Panc1 (cell line): ENCODE measurements at regions not wholly inside any gene's neighbourhood (a gene's known extent, or its start where the extent isn't known, plus 50 kb on each side); places are given as distances from the start of the nearest gene placed in this dataset.

Source experiments
- ATAC-seq: fragments of 200-7000 bp; cut with Tn5 transposase; 2 replicates; pipeline ENCODE4 v1.9.1; 2020; ENCODE audit warnings: mild to moderate bottlenecking, moderate library complexity
- BruUV-seq: library from RNA; stranded (reverse); fragments of 400-500 nt; replicated peaks from 2 replicates; lab custom pipeline; 2021; lab: Mats Ljungman, UMichigan
- CTCF ChIA-PET: fragments of 300-600 bp; sonication (Branson Sonifier 250); formaldehyde crosslinking; loops from one replicate; lab custom pipeline; 2022; ENCODE audit warnings: antibody characterized with exemption; lab: Charles Lee
- POLR2A ChIA-PET: fragments of 300-600 bp; sonication (Branson Sonifier 250); formaldehyde crosslinking; loops from one replicate; lab custom pipeline; 2022; ENCODE audit warnings: antibody characterized with exemption; lab: Charles Lee
- DNase-seq: peaks from one replicate; pipeline ENCODE4 v3.0.0-alpha.2; 2010; ENCODE audit warnings: low read depth, low spot score
- H3K27ac ChIP-seq: 2 replicates; pipeline ENCODE4 v1.5.1; 2011; ENCODE audit warnings: mild to moderate bottlenecking, low read length, inconsistent platforms
- H3K27me3 ChIP-seq: fragments of 200-500 bp; sonication (Bioruptor generic); 2 replicates; pipeline ENCODE4 v1.6.0; 2014; ENCODE audit warnings: low read length, inconsistent platforms; ENCODE audit not compliant: control insufficient read depth, insufficient read depth
- H3K36me3 ChIP-seq: fragments of 200-500 bp; sonication (Bioruptor generic); 2 replicates; pipeline ENCODE4 v1.5.1; 2014; ENCODE audit warnings: inconsistent platforms, mild to moderate bottlenecking, low read length, moderate library complexity; ENCODE audit not compliant: control insufficient read depth, insufficient read depth
- H3K4me1 ChIP-seq: 2 replicates; pipeline ENCODE4 v1.5.1; 2011; ENCODE audit warnings: inconsistent platforms, mild to moderate bottlenecking, low read length, moderate library complexity; ENCODE audit not compliant: control insufficient read depth, insufficient read depth
- H3K4me3 ChIP-seq, 2 experiments: 2 replicates each; pipeline ENCODE4 v1.5.1; 2011 to 2012; ENCODE audit warnings: low read depth in 2 of 2, low read length in 2 of 2, mild to moderate bottlenecking in 2 of 2, inconsistent platforms in 1 of 2, moderate library complexity in 1 of 2
- H3K9me3 ChIP-seq: fragments of 200-500 bp; sonication (Bioruptor generic); 2 replicates; pipeline ENCODE4 v1.5.1; 2014; ENCODE audit warnings: low read depth, mild to moderate bottlenecking, inconsistent platforms, low read length, moderate library complexity; ENCODE audit not compliant: control insufficient read depth, insufficient read depth
- CTCF ChIP-seq: fragments of 450-650 bp; IDR thresholded peaks from 2 replicates; pipeline ENCODE4 v1.5.1; 2017; ENCODE audit warnings: mild to moderate bottlenecking
- POLR2AphosphoS5 ChIP-seq: IDR thresholded peaks from 2 replicates; pipeline ENCODE4 v1.6.1; 2012; ENCODE audit warnings: mild to moderate bottlenecking, low read depth, low read length, moderate library complexity
- REST ChIP-seq, 2 experiments: IDR thresholded peaks; 2 replicates each; pipeline ENCODE4 v1.6.1; 2011 to 2012; ENCODE audit warnings: low read depth in 2 of 2, control low read depth in 1 of 2, low read length in 1 of 2, mild to moderate bottlenecking in 1 of 2, moderate library complexity in 1 of 2; ENCODE audit not compliant: insufficient read depth in 1 of 2
- SIN3A ChIP-seq: IDR thresholded peaks from 2 replicates; pipeline ENCODE4 v1.6.1; 2012; ENCODE audit warnings: low read depth, mild to moderate bottlenecking, low read length, moderate library complexity, borderline replicate concordance; ENCODE audit not compliant: insufficient read depth
- TCF7L2 ChIP-seq: IDR thresholded peaks from 2 replicates; pipeline ENCODE4 v1.6.1; 2011; ENCODE audit warnings: mild to moderate bottlenecking, low read depth, low read length, inconsistent platforms
- in situ Hi-C: cut with HindIII; loops from 2 replicates; pipeline ENCODE4 v1.10.0; 2016; ENCODE audit warnings: low sequenced_read_pairs, low pct_unique_long_range_greater_than_20kb
- intact Hi-C: fragments of 100-400 bp; cut with micrococcal nuclease; formaldehyde crosslinking; loops from one replicate; pipeline ENCODE4 v1.10.0; 2022; ENCODE audit not compliant: unreplicated experiment

DNA sequence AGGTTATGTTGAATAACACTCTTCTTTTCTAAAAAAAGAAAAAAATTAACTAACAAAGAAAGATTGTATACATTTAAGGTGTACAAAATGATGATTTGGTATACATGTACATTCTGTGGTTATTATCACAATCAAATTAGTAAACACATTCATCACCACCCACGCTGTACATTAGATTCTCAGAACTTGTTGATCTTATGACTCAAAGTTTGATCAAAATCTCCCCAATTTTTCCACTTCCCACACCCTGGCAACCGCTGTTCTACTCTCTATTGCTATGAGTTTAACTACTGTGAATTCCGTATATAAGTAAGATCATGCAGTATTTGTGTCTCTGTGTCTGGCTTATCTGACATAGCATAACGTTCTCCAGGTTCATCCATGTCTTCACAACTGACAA is 469.5 kb upstream of the CHRM3 start:
- CTCF ChIA-PET, result no interaction called here
- no peak overlapping the region for H3K27ac ChIP-seq
- POLR2A ChIA-PET, result no interaction called here
- H3K27me3 ChIP-seq, result no peaks in the 10 kb centered on the region
- no peaks in the 10 kb centered on the region for H3K4me1 ChIP-seq
- intact Hi-C loops (no loop called here), in situ Hi-C loops (no loop called here)
- DNase-seq, result no peak
- no peak overlapping the region for H3K4me3 ChIP-seq
- TF ChIP-seq TCF7L2 (no peak), CTCF (no peak), POLR2AphosphoS5 (no peak), SIN3A (no peak), REST (IDR thresholded peaks at IDR 0.05; ENCODE audit: insufficient read depth in 1 of 2, low read depth in 2 of 2, low read length in 1 of 2) (no peak)
- BruUV-seq, result no TSS peak
- no peaks in the 10 kb centered on the region for H3K36me3 ChIP-seq
- no peak for ATAC-seq
- H3K9me3 ChIP-seq, result 0 out of 2 replicates have a peak, but pooled peaks cover 2% of the 10 kb centered on the region

- no TSS peak for BruUV-seq
- Histone ChIP-seq H3K27ac (no peak overlapping the region), H3K9me3 (0 out of 2 replicates have a peak, but pooled peaks cover 2% of the 10 kb centered on the region), H3K4me3 (no peak overlapping the region), H3K36me3 (no peaks in the 10 kb centered on the region), H3K4me1 (no peaks in the 10 kb centered on the region), H3K27me3 (no peaks in the 10 kb centered on the region)
- ATAC-seq, result no peak
- ChIA-PET CTCF (no interaction called here), POLR2A (no interaction called here)
- intact Hi-C loops (no loop called here), in situ Hi-C loops (no loop called here)
- no peak for TF ChIP-seq SIN3A
- TF ChIP-seq REST (IDR thresholded peaks at IDR 0.05; ENCODE audit: insufficient read depth in 1 of 2, low read depth in 2 of 2, low read length in 1 of 2), result no peak
- no peak for TF ChIP-seq POLR2AphosphoS5
- TF ChIP-seq TCF7L2, result no peak
- no peak for TF ChIP-seq CTCF
- DNase-seq, result no peak
Measured at GRCh38 chr1:238914346-238914745, 472.0 kb upstream of the CHRM3 start.
